Lung microvascular endothelial cell (primary cell): ENCODE measurements at regions not wholly inside any gene's neighbourhood (a gene's known extent, or its start where the extent isn't known, plus 50 kb on each side); places are given as distances from the start of the nearest gene placed in this dataset.
"Not testable (repeated sequence)": the region's sequence is repeated elsewhere in the genome, so short reads cannot be mapped to it uniquely, and the experiment has no call there.

Experiments
- DNase-seq, 2 donors: peaks; one replicate each; pipeline versions ENCODE4 v3.0.0 to v3.0.0-alpha.2; 2010; ENCODE audit warnings: low read depth in 2 of 2

DNA sequence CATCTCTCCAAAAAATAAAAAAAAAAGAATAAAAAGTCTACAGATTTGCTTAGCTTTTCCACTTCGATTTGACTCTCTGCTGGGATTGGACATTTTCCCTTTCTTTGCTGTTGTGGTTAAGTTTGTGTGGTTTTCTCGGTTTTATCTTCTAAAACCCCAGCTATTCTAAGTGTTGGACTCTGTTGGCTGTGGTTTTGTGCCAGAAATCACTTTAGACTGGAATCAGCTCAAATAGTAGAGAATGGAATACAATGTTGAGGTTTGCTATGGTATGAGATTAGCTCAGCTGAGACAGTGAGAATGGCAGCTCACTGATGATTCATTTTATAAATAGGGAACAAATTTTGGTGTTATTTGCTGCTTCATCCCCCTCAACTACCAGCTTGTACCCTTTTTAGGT, 116.0 kb downstream of the BUB3 start:
- no peak for DNase-seq

DNA sequence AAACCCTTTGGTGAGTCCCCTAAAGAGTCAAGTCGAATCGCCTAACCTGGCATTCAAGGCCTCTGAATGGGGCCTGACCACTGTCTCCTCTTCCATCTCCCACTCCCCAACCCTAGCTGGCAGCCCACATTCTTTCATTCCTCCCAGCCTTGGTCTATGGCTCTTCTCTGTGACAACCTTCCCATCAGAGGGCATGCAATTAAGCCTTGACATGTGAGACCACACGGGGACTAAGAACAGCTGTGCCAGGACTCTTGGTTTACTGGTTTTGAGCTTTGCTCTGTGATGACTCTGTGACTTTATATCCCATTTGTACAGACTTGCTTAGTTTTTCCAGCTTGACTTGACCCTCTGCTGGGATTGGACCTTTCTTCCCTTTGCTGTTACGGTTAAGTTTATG, 116.6 kb downstream of the BUB3 start:
- no peak for DNase-seq

DNA sequence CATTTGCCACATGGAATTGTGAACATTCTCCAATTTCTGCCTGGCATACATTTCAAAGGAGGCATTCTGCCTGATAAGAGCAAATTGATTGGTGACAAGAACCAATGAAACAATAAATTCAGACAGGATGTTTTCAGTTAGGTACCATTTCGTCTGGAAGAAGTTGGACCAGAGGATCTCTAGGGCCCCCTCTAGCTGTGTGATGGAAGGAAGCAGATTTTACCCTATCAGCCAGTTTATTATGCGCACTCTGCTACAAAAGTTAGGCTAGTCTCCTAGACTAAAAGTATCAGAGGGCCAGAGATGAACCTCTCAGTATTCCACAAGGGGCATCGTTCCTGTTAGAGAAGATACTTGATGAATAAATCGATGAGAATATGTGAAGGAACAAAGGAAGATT, 118.0 kb downstream of the BUB3 start:
- peak in 1 of 2 donors; percentile 10 for DNase-seq

DNA sequence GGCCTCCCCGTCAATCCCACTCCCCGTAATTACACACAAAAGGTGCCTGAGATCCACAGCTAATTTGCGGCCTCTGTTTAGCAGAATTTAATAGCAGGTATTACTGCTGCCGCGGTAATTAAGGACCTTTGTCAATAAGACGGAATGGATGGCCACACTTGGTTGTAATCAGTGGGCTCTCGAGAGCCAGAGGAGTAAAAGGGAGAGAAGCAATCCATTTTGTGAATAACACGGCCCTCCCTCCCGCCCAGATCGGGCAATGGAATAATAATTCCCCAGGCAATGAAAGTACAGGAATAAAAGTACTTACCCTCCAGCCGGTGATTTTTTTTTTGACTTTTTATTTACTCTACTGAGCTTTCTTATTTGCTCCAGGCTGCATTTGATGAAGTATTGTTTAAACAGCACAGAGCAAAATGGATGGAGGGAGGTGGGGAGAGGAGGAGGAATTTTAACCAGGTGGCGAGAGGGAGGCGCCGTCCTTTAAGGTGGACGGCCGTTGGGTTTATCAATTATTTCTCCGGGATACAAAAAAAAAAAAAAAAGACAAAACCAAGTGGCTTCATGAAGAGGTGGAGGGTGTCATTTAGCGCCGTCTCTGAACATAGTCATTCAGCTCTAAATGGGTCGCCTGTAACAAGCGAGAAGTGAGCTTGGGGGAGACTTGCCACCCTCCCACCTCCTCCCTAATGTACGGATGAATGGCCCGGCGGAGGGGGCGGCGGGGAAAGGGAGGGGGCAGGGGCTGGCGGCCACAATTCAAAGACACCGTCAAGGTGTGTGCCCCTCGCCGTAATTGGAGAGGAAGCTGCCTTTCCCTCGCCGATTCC, 120.3 kb downstream of the BUB3 start:
- DNase-seq, result no peak

DNA sequence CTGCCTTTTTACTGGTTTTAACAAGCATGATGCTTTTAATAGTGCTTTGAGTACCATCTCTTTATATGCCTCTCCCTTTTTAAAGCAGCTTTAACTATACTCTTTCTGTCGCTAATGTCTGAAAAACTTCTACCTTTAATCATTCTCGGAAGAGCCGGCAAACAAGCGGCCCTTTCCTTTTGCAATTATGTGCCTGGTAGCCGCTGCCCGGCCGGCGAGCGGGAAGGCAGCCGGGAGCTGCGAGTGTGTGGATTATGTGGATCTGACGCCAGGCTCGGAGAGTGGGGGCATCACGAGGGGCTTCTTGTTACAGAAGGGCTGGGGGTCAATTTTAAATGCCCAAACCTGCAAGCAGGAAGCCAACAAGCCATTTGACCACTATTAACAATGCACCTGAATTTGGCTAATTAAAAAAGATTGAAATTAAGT, 120.9 kb downstream of the BUB3 start:
- no peak for DNase-seq

DNA sequence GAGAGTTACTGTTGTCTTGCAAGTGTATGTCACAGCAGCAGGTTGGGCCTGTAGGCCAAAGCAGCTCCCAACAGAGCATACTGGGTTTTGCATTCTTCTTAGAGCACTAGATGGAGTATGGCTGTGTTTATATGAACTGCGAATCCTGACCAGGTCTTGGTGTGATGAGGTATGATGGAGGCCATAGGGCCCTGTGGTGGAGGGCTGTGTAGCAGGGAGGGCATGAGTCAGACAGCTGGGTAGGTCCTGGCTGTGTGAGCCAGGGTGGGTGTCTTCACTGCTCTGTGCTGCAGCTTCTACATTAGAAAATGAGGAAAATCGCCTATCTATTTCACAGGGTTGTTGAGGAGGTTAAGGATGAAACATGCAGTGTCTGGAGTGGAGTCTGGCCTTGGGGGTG, 124.2 kb downstream of the BUB3 start:
- no peak for DNase-seq

DNA sequence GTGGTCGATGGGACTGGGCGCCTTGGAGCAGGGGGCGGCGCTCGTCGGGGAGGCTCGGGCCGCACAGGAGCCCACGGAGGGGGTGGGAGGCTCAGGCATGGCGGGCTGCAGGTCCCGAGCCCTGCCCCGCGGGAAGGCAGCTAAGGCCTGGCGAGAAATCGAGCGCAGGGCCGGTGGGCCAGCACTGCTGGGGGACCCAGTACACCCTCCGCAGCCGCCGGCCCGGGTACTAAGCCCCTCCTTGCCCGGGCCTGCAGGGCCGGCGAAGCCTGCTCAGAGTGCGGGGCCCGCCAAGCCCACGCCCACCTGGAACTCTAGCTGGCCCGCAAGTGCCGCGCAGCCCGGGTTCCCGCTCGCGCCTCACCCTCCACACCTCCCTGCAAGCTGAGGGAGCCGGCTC, 129.2 kb downstream of the BUB3 start:
- DNase-seq, result not testable (repeated sequence)

DNA sequence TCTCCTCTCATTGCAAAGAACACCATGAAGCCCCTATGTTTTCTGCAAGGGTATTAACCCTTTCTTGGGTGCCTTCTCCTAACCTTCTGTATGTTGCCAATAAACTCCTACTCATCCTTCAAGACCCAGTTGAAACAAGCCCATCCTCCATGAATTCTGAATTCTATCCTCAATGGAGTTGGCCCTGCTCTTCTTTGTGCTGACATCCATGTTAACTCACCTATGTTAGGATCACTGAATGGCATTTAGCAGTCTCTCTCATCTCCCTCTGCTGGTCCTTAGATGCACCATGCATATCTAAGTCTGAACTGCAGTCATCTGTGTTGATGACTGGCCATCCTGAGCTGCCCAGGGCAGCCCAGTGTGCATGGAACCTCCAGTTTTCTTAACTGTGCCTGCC, 129.8 kb downstream of the BUB3 start:
- DNase-seq, result no peak

DNA sequence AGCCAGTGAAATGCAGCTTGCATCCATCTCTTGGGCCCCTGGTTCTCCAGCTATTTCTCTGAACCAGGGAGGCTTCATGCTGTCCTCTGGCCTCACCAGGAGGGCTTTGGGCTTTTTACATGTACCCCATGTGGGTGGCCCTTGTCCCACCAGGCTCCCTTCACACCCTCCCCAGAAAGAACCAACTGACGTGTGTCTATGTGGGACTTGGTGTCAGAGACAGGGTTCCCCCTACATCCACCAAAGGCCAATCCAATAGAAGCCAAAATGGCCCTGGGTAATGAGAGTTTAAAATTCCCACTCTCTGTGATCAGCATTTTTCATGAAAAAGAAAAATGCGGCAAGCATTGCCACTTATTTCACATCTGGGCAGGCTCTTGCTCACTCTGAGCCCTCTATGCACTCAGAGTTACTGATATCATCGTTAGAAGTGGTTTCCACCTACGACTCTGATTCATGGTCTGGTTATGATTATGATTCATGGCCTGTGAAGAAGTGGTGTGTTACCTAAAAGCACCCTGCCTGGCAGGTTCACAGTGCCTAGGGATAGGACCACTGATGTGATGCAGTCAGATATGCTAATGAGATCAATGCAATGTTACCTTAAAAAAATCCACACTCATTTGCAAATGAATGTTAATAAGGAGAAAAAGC, 133.5 kb downstream of the BUB3 start:
- peak in 1 of 2 donors; percentile 9 for DNase-seq

DNA sequence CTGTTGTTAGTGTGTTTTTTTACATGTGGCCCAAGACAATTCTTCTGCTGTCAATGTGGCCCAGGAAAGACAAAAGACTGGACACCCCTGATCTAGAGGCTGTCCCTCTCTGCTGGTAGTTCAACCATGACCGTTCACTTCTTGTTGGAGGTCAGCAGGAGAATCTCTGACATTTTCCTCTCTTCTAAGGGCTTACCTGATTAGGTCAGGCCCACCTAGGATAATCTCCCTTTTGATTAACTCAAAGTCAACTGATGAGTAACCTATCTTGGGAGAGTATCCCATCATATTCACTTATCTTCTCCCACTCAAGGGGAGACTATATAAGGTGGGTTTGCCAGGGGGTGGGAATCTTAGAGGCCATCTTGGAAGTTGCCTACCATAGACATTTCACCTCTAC, 135.2 kb downstream of the BUB3 start:
- no peak for DNase-seq

DNA sequence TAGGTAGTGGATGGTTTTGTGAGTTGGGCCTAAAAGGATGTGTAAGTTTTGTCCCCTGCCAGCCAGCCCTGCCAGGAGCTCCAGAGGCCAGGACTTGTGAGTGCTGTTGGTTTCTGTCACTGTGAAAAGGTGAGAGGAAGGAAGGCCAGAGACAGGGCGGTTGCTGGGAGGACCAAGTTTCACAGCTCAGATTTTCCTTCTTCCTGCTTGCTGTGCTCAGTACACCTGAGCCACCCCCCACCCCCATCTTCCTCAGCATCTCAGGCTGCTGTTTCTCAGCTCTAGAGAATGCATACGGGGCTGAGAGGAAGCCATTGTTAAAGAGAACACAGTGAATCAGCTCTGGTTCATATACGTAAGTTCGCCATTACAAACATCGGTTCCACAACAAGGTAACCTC, 139.9 kb downstream of the BUB3 start:
- DNase-seq, result no peak

DNA sequence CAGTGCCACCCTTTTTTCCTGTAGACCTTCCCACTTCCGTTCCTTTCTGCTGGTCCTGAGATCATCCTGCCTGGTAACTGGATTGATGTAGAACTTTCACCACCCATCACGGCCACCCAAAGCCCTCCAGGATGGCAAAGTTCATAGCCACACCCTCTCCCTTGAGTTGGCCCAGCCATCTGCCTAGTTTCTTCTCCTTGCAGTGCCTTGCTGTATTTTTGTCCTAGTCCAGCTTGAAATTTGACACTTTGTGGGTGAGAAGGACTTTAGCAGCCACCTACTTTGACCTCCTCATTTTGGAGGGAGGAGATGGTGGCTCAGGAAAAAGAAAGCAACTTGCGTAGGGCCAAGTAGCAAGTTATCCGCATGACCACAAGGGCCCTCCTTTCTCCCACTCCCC, 140.7 kb downstream of the BUB3 start:
- DNase-seq, result no peak

DNA sequence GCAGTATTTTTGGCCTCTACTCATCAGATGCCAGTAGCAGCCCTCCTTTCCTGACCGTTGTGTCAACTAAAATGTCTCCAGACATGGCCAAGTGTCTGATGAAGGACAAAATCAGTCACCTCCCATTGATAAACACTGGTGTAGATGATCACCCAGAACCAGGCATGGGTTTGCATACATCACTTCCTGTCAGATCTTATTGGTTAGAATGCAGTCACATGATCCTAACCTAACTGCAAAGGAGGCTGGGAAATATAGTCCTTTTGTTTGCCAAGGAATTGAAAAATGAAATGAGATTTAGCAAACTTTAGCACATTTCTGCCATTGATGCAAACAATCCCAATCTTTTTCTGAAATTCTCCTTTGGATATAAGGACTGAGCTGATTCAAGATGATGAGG, 141.4 kb downstream of the BUB3 start:
- DNase-seq, result no peak

DNA sequence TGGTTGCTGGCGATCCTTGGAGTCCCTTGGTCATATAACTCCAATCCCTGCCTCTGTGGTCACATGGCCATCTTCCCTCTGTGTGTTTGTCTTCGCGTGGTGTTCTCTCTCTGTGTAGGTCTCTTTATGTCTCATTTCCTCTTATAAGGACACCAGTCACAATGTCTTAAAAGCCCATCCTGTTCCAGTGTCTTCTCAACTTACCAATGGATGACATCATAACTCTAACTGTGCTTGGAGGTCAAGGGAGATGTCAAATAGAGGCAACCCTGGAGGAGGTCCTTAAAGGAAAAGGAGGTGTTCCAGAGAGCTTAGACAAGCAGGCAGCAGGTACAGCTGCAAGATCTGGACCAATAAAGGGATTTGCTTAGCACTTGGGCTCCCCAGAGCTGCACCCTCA, 143.0 kb downstream of the BUB3 start:
- DNase-seq, result no peak

DNA sequence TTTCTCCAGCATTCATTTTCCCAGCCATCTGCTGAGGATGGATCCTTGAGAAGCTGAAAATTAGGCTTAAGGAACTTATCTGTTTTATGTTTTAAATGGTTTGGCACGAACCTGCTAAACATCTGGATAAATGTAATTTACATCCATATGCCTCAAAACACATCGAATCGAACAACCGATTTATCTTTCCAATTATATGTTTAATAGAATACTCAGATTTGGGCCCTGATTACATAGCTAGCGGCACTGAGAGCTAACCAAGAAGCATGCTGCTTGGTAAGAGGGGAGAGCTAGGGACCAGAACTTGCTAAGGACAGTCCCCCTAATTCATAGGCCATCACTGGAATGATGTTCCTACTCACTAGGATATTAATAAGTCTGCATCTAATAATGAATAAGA, 144.4 kb downstream of the BUB3 start:
- no peak for DNase-seq

DNA sequence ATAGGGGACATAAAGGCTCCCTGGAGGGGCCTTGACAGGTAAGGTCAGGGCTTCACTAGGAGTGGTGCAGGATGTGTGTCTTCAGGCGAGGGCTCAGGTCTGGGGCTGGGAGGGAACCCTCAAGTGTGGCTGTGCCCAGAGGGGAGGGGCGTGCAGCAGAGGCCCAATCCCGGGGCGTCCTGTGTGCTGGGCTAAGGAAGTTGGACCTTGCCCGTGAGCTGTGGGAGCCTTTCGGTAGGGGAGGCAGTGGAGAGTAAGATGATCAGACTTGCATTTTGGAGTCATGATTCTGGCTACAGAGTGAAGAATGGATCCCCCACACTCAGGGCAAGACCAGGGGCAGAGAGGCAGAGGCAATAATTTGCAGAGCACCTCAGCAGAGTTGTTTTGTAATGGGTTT, 145.4 kb downstream of the BUB3 start:
- DNase-seq, result no peak

DNA sequence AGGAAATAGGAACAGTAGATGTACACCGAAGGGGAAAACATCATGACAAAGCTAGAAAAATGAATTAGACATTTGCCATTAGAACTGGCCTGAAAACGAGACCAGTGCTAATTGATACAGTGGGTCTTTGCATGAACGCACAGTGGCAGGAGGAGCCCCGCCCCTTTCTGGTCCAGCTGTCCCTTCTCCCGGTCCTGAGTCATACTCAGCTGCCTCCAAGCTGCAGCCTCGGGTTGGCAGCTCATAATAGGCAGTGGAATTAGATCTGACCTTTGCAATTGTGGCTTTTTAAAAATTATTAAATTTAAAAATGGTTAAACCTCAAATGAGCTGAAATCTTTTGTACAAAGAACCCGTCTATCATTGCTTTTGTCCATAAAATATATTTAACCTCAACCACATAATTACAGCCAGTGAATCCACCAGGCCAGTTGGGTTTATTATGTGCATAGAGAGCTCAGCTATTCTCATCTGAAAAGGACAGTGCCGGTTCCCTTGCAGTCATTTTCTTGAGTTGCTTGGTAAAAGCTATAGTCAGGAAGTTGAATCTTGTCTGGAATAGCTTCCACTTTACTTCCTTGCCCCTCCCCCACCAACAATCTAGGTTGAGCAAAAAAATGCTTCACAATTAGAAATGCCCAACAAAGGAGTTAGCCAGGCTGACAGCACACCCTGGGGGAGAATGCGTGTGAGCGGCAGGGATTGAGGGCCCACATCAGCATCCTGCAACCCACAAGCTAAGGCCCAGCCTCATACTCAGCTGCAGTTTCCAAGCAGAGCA, 147.1 kb downstream of the BUB3 start:
- peak in 1 of 2 donors; percentile 64 for DNase-seq

DNA sequence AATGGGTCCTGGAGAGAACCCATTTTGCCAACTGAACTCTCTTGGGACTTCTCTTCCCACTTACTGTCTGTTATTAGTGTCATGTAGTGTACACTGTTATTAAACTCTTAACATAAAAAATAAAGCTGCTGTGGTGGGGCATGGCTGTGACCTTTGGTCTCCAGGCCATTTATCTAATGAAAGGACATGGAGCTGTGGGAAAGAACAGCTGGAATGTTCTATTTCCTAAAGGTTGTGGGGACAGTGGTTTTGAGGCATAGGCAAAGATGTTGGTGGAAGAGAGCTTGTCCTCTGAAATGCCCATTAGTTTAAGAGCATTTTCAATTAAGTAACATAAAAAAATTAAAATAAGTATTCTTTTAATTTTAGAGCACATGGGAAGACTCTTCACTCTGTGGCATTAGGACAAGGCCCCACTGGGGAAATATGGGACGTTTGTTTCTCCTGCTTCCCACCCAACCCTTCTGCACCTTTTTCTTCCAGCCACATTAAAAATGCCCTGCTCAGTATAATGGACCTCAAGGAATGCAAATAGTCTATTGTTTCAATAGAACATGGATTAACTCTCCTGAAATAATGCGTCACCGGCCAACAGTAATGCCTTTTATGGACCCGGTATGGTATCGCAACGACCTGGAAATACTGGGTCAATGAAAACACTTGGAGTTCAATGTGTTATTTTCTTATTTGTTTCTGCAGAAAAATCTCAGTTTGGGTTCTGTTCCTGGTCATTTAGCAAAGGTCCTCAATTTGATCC, 149.6 kb downstream of the BUB3 start:
- DNase-seq, result no peak

DNA sequence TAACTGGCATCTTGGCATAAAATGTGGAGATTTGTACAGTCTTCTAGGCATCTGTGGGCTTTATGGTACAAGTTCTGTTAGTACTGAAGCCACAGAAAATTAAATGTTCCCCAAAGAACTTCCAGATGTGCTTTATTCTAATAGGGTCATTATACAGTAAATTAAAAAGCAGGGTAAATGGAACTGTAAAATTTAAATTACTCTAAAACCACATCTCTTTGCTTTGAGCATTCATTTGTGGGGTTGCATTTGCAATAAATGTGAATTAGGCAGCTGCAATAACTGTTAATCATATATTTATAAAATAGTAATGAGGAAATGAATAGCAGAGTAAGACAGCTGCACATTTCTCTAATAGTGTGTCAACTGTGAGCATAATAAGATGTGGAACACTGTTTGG, 151.5 kb downstream of the BUB3 start:
- DNase-seq, result no peak

DNA sequence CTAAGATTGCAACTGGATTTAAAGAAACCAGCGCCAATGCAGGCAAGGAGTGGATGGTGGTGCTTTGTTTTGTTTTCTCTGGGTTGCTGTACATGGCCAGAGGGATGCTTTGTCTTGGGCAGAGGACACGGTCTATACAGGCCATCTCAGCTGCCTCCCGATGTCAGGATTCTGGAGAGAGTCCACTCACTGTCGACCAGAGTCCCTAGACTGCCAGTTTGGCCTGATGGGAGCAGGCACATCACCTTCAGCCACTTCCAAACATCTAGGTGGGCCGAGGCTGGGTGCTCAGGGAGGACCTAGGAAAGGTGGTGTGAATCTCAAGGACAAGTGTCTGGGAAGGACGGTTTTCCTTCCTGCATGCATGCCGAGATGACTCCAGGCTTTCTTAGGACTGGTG, 152.1 kb downstream of the BUB3 start:
- DNase-seq, result no peak

DNA sequence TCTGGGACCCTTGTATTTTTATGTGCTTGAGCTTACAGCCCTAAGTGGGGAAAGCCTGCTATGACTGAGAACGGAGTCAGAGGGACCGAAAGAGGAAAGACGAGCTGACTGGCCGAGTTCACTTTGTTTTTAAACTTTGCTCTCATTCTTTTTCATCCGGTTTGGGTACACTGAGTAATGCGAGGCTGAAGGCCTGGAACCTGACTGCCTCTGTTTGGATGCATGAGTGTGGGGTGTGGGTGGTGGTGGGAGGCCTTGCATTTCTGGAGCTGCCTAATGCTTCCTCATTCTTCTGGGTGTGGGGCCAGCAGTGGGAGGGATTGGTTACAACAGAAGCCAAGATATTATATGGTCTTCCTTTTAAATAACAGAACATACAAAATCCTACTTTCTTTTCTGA, 155.5 kb downstream of the BUB3 start:
- peak; percentile 15 to 41 for DNase-seq

DNA sequence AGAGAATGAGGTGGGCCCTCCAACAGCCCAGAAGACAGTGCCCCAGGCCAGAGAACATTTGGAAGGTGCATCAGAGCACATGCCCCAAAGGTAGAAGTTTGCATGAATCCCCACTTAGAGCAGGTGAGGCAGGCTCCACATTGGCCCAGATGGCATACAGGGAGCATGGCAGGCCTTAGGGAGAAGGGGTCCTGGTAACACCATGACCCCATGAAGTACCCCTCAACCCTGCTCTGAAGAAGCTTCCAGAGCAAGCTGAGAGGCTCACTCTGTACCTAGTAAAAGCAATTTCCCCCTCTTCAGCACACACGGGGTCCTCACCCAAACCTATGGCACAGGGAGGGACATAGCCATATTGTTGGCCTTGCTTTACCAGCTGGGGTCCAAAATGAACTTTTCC, 162.6 kb downstream of the BUB3 start:
- no peak for DNase-seq
